ENCODE measurements at regions not wholly inside any gene's neighbourhood (a gene's known extent, or its start where the extent isn't known, plus 50 kb on each side); places are given as distances from the start of the nearest gene placed in this dataset.

DNA sequence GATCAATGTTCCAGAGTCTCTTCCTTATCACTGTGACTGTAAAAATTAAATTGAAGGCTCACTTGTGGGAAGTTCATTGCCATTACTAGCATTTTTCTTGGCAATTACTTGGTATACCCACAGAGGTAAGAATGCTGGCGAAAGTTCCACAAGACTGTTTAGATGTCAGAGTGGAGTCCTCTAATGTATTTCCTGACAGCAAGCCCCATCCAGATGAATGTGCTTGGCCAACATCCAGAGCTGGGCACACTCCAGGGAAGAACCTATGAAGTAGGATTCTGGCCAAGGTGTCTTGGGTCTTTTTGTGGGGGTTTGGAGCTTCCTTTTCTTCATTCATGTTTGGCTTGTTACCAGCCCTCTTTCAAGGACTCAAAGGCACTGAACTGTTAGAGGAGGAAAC, 473.6 kb downstream of the DMAC1 start:
- Histone ChIP-seq H3K79me2 (ENCODE audit: insufficient read depth, low read length) (no peaks in the 10 kb centered on the region), H3K4me1 (ENCODE audit: insufficient read depth, low read length, severe bottlenecking) (no peaks in the 10 kb centered on the region), H3K27ac (ENCODE audit: low read depth, low read length, poor library complexity, severe bottlenecking) (no peak overlapping the region), H3K9me3 (ENCODE audit: low read length) (no peaks in the 10 kb centered on the region), H3K4me2 (ENCODE audit: low read length) (no peak overlapping the region), H3K9ac (ENCODE audit: low read length) (no peak overlapping the region), H2AFZ (ENCODE audit: low read length) (no peak overlapping the region), H3K9me2 (ENCODE audit: low read depth, low read length) (no peaks in the 10 kb centered on the region), H3K36me3 (ENCODE audit: insufficient read depth, low read length) (no peaks in the 10 kb centered on the region), H3K27me3 (ENCODE audit: insufficient read depth, low read length) (no peaks in the 10 kb centered on the region), H3F3A (ENCODE audit: insufficient read depth, low read length) (no peaks in the 10 kb centered on the region), H4K20me1 (ENCODE audit: insufficient read depth, low read length) (no peaks in the 10 kb centered on the region), H3K4me3 (ENCODE audit: low read depth, low read length, poor library complexity, severe bottlenecking) (no peak overlapping the region)
- no peak for TF ChIP-seq EZH2 (IDR thresholded peaks at IDR 0.05; ENCODE audit: borderline replicate concordance, low read length)
- TF ChIP-seq, protein P1, sequence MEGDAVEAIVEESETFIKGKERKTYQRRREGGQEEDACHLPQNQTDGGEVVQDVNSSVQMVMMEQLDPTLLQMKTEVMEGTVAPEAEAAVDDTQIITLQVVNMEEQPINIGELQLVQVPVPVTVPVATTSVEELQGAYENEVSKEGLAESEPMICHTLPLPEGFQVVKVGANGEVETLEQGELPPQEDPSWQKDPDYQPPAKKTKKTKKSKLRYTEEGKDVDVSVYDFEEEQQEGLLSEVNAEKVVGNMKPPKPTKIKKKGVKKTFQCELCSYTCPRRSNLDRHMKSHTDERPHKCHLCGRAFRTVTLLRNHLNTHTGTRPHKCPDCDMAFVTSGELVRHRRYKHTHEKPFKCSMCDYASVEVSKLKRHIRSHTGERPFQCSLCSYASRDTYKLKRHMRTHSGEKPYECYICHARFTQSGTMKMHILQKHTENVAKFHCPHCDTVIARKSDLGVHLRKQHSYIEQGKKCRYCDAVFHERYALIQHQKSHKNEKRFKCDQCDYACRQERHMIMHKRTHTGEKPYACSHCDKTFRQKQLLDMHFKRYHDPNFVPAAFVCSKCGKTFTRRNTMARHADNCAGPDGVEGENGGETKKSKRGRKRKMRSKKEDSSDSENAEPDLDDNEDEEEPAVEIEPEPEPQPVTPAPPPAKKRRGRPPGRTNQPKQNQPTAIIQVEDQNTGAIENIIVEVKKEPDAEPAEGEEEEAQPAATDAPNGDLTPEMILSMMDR (IDR thresholded peaks at IDR 0.05; ENCODE audit: low read length), result no peak

DNA sequence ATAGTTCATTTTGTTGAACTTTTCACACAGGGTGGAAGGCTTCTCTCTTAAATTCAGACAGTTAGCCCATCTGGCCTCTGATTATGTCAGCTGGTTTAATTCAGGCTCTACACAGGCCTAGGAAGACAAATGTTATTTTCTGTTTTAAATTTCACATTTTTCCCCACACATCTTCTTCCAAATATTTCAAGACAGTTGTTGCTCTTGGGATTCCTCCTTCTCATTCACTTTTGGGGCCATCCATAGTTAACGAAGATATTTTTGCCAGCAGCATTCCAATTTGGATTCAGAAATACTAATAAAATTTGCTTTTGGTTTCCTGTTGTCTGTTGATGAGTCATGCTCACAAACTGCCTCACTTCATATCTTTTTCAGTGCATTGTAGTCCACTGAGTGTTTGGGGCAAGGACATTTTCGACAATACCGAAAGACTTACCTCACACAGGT, 475.4 kb downstream of the DMAC1 start:
- no peak for TF ChIP-seq EZH2 (IDR thresholded peaks at IDR 0.05; ENCODE audit: borderline replicate concordance, low read length)
- TF ChIP-seq, protein P1 (IDR thresholded peaks at IDR 0.05; ENCODE audit: low read length), result no peak
- Histone ChIP-seq H3K9me2 (ENCODE audit: low read depth, low read length) (no peaks in the 10 kb centered on the region), H3K36me3 (ENCODE audit: insufficient read depth, low read length) (no peaks in the 10 kb centered on the region), H3K27ac (ENCODE audit: low read depth, low read length, poor library complexity, severe bottlenecking) (no peak overlapping the region), H3K27me3 (ENCODE audit: insufficient read depth, low read length) (no peaks in the 10 kb centered on the region), H4K20me1 (ENCODE audit: insufficient read depth, low read length) (no peaks in the 10 kb centered on the region), H3F3A (ENCODE audit: insufficient read depth, low read length) (no peaks in the 10 kb centered on the region), H3K4me1 (ENCODE audit: insufficient read depth, low read length, severe bottlenecking) (no peaks in the 10 kb centered on the region), H3K4me3 (ENCODE audit: low read depth, low read length, poor library complexity, severe bottlenecking) (no peak overlapping the region), H3K4me2 (ENCODE audit: low read length) (no peak overlapping the region), H2AFZ (ENCODE audit: low read length) (no peak overlapping the region), H3K9ac (ENCODE audit: low read length) (no peak overlapping the region), H3K79me2 (ENCODE audit: insufficient read depth, low read length) (no peaks in the 10 kb centered on the region), H3K9me3 (ENCODE audit: low read length) (no peaks in the 10 kb centered on the region)

DNA sequence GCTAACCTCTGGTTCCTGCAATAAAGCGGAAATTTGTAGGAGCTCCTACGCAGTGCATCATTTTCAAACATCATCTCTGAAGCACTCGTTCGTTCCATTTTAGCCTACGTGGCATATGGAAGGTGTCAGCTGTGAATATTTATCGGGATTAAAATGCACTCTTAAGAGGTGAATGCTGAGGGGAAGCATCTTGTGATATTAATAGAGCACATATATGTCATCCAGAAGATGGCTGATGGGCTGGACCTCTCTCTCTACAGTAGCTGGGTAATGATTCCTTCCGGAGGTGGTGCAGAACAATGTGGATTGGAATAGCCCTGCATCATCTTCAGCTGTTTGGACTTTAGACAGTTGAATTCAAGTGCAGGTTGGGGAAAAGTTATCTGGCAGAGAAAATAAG, 478.7 kb downstream of the DMAC1 start:
- no peak for TF ChIP-seq EZH2 (IDR thresholded peaks at IDR 0.05; ENCODE audit: borderline replicate concordance, low read length)
- TF ChIP-seq, protein P1 (IDR thresholded peaks at IDR 0.05; ENCODE audit: low read length), result no peak
- no peak overlapping the region for H3K27ac ChIP-seq (ENCODE audit: low read depth, low read length, poor library complexity, severe bottlenecking)

More for the DNA sequence above, 478.7 kb downstream of the DMAC1 start:
- Histone ChIP-seq H2AFZ (ENCODE audit: low read length) (no peak overlapping the region), H3K36me3 (ENCODE audit: insufficient read depth, low read length) (no peaks in the 10 kb centered on the region), H3F3A (ENCODE audit: insufficient read depth, low read length) (no peaks in the 10 kb centered on the region), H3K4me1 (ENCODE audit: insufficient read depth, low read length, severe bottlenecking) (no peaks in the 10 kb centered on the region), H3K27me3 (ENCODE audit: insufficient read depth, low read length) (no peaks in the 10 kb centered on the region), H3K9me3 (ENCODE audit: low read length) (no peaks in the 10 kb centered on the region), H4K20me1 (ENCODE audit: insufficient read depth, low read length) (no peaks in the 10 kb centered on the region), H3K79me2 (ENCODE audit: insufficient read depth, low read length) (no peaks in the 10 kb centered on the region), H3K9ac (ENCODE audit: low read length) (no peak overlapping the region), H3K4me3 (ENCODE audit: low read depth, low read length, poor library complexity, severe bottlenecking) (no peak overlapping the region), H3K9me2 (ENCODE audit: low read depth, low read length) (no peaks in the 10 kb centered on the region), H3K4me2 (ENCODE audit: low read length) (no peak overlapping the region)
